Astrocyte (in vitro differentiated cells and primary cell): ENCODE measurements at regions not wholly inside any gene's neighbourhood (a gene's known extent, or its start where the extent isn't known, plus 50 kb on each side); places are given as distances from the start of the nearest gene placed in this dataset.

Experiments
- DNase-seq: peaks from one replicate; pipeline ENCODE4 v3.0.0-alpha.2; 2010; ENCODE audit warnings: low read depth
- FAIRE-seq: peaks from 2 replicates; lab custom pipeline; 2011; peaks lifted over from hg19 to GRCh38; lab: Jason Lieb, UNC
- H2AFZ ChIP-seq: 2 replicates; pipeline ENCODE4 v1.6.0; 2012; ENCODE audit warnings: low read depth, low read length, inconsistent platforms
- H3K27ac ChIP-seq: 2 replicates; pipeline ENCODE4 v1.5.1; 2011; ENCODE audit warnings: low read depth, low read length, inconsistent platforms
- H3K27me3 ChIP-seq: 2 replicates; pipeline ENCODE4 v1.6.0; 2011; ENCODE audit warnings: low read length, inconsistent platforms; ENCODE audit not compliant: insufficient read depth
- H3K36me3 ChIP-seq: 2 replicates; pipeline ENCODE4 v1.5.1; 2011; ENCODE audit warnings: low read length, inconsistent platforms; ENCODE audit not compliant: insufficient read depth
- H3K4me1 ChIP-seq: 2 replicates; pipeline ENCODE4 v1.5.1; 2011; ENCODE audit warnings: low read length, inconsistent platforms; ENCODE audit not compliant: insufficient read depth
- H3K4me2 ChIP-seq: 2 replicates; pipeline ENCODE4 v1.6.0; 2012; ENCODE audit warnings: low read length, inconsistent platforms
- H3K4me3 ChIP-seq: 2 replicates; pipeline ENCODE4 v1.5.1; 2011; ENCODE audit warnings: low read depth, mild to moderate bottlenecking, low read length, inconsistent platforms; ENCODE audit not compliant: insufficient read depth
- H3K79me2 ChIP-seq: 2 replicates; pipeline ENCODE4 v1.6.0; 2012; ENCODE audit warnings: mild to moderate bottlenecking, low read length, inconsistent platforms; ENCODE audit not compliant: insufficient read depth
- H3K9ac ChIP-seq: 2 replicates; pipeline ENCODE4 v1.6.0; 2012; ENCODE audit warnings: mild to moderate bottlenecking, low read length, inconsistent platforms
- H3K9me3 ChIP-seq: 2 replicates; pipeline ENCODE4 v1.5.1; 2012; ENCODE audit warnings: low read depth, mild to moderate bottlenecking, low read length, inconsistent platforms; ENCODE audit not compliant: insufficient read depth
- H4K20me1 ChIP-seq: 2 replicates; pipeline ENCODE4 v1.6.0; 2012; ENCODE audit warnings: low read length, inconsistent platforms; ENCODE audit not compliant: insufficient read depth
- H3K27ac Mint-ChIP-seq: one replicate; pipeline ENCODE4 v1.8.0; 2021; ENCODE audit warnings: mild to moderate bottlenecking, mixed read lengths; ENCODE audit not compliant: unreplicated experiment
- H3K27me3 Mint-ChIP-seq: one replicate; pipeline ENCODE4 v1.8.0; 2021; ENCODE audit warnings: low read depth, mixed read lengths; ENCODE audit not compliant: unreplicated experiment
- H3K36me3 Mint-ChIP-seq: one replicate; pipeline ENCODE4 v1.8.0; 2021; ENCODE audit warnings: low read depth, mixed read lengths; ENCODE audit not compliant: unreplicated experiment
- H3K4me1 Mint-ChIP-seq: one replicate; pipeline ENCODE4 v1.8.0; 2021; ENCODE audit warnings: low read depth, mixed read lengths; ENCODE audit not compliant: unreplicated experiment
- H3K4me3 Mint-ChIP-seq: one replicate; pipeline ENCODE4 v1.8.0; 2021; ENCODE audit warnings: mild to moderate bottlenecking, moderate library complexity, mixed read lengths; ENCODE audit not compliant: unreplicated experiment
- H3K9me3 Mint-ChIP-seq: one replicate; pipeline ENCODE4 v1.8.0; 2021; ENCODE audit warnings: mild to moderate bottlenecking, mixed read lengths; ENCODE audit not compliant: unreplicated experiment
- EZH2 ChIP-seq: IDR thresholded peaks from 2 replicates; pipeline ENCODE4 v1.6.1; 2012; ENCODE audit warnings: mild to moderate bottlenecking, low read length, inconsistent platforms; ENCODE audit not compliant: insufficient read depth
- TF ChIP-seq, protein P1 (sequence below): IDR thresholded peaks from 2 replicates; pipeline ENCODE4 v1.5.1; 2011; ENCODE audit warnings: low read depth, mild to moderate bottlenecking, inconsistent platforms, low read length, moderate library complexity; ENCODE audit not compliant: insufficient read depth

DNA sequence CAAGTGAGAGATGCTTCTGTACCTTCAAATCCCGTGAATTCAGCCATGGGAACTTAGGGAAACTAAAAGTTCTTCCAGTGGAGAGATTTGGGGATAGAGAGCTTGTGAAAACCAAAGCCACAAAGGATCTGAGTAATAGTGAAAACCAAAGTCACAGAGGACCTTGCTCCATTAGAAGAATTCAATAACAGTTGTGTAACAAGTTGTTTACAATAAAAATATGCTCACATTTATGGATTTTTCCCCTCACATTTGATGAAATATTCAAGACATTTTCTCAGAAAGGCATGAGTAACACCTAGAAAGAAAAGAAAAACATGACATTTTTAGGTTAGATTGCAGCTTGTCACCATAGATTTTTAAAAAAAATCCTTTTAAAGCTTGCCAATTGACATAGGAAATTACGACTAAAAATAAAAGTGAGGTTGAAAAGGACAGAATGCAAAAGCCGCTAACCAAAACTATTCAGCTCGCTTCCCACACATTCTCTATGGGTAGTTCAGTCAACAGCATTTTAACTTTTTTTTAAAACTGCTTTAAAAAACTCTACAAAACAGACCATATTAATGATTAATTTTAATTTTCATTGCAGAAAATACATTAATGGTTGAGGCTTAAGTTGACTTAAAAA is 113.2 kb downstream of the CAND1 start:
- H3K36me3 Mint-ChIP-seq = no peaks in the 10 kb centered on the region
- H3K9ac ChIP-seq = no peak overlapping the region
- no peaks in the 10 kb centered on the region for H4K20me1 ChIP-seq
- FAIRE-seq = peak; percentile 65
- H3K4me3 ChIP-seq = no peak overlapping the region
- H3K4me3 Mint-ChIP-seq = no peak overlapping the region
- no peaks in the 10 kb centered on the region for H3K4me1 ChIP-seq
- no peak overlapping the region for H3K4me2 ChIP-seq
- DNase-seq = peak; percentile 63
- no peaks in the 10 kb centered on the region for H3K36me3 ChIP-seq
- no peak overlapping the region for H3K27ac ChIP-seq
- TF ChIP-seq, protein P1, sequence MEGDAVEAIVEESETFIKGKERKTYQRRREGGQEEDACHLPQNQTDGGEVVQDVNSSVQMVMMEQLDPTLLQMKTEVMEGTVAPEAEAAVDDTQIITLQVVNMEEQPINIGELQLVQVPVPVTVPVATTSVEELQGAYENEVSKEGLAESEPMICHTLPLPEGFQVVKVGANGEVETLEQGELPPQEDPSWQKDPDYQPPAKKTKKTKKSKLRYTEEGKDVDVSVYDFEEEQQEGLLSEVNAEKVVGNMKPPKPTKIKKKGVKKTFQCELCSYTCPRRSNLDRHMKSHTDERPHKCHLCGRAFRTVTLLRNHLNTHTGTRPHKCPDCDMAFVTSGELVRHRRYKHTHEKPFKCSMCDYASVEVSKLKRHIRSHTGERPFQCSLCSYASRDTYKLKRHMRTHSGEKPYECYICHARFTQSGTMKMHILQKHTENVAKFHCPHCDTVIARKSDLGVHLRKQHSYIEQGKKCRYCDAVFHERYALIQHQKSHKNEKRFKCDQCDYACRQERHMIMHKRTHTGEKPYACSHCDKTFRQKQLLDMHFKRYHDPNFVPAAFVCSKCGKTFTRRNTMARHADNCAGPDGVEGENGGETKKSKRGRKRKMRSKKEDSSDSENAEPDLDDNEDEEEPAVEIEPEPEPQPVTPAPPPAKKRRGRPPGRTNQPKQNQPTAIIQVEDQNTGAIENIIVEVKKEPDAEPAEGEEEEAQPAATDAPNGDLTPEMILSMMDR = no peak
- no peak for TF ChIP-seq EZH2
- no peaks in the 10 kb centered on the region for H3K9me3 ChIP-seq
- peaks cover 9% of the 10 kb centered on the region for H3K4me1 Mint-ChIP-seq
- no peak overlapping the region for H2AFZ ChIP-seq
- peak overlapping the region; percentile 26 for H3K27ac Mint-ChIP-seq
- no peaks in the 10 kb centered on the region for H3K79me2 ChIP-seq
- H3K27me3 ChIP-seq = no peaks in the 10 kb centered on the region
- no peaks in the 10 kb centered on the region for H3K9me3 Mint-ChIP-seq
- no peaks in the 10 kb centered on the region for H3K27me3 Mint-ChIP-seq

DNA sequence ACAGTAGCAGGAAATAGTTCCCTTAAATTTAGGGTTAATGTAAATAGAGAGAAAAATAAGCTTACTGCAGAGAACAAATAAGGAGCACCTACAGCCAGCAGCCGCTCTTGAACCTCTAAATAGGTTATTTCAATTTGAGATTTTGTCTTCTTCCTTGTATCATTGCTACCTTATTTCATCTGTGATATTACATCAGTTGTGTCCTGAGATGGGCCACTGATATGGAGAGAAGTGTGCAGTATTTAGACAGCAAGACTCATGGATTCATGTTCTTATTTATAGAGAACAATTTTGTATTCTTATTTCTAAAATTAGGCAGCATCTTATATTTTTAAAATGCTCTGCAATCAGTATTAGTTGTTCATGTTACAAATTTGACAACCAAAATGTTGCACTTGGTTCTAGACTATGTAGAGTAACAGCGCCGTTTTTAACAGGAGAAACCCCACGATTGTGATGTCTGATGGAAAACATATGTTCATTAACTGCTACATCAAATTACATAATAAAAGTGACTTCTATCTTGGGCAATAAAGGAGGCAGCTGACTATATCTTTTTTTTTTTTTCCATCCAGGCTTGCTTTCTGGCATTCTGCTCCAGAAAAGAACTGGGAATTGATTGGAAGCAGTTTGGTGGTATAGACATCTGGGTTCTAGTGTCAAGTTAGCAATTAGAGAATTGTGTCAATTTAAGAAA is 117.9 kb downstream of the CAND1 start:
- Mint-ChIP-seq H3K9me3 (no peaks in the 10 kb centered on the region), H3K27ac (no peak overlapping the region), H3K4me1 (peaks cover 9% of the 10 kb centered on the region), H3K27me3 (no peaks in the 10 kb centered on the region), H3K36me3 (no peaks in the 10 kb centered on the region), H3K4me3 (no peak overlapping the region)
- TF ChIP-seq, protein P1 = no peak
- TF ChIP-seq EZH2 = no peak
- Histone ChIP-seq H4K20me1 (no peaks in the 10 kb centered on the region), H3K27me3 (no peaks in the 10 kb centered on the region), H3K36me3 (no peaks in the 10 kb centered on the region), H3K79me2 (no peaks in the 10 kb centered on the region), H3K4me3 (no peak overlapping the region), H3K9me3 (no peaks in the 10 kb centered on the region), H3K9ac (no peak overlapping the region), H3K27ac (no peak overlapping the region), H2AFZ (no peak overlapping the region), H3K4me2 (no peak overlapping the region), H3K4me1 (no peaks in the 10 kb centered on the region)
- DNase-seq = no peak
- FAIRE-seq = no peak
